Astrocyte of the spinal cord (primary cell): ENCODE measurements at regions not wholly inside any gene's neighbourhood (a gene's known extent, or its start where the extent isn't known, plus 50 kb on each side); places are given as distances from the start of the nearest gene placed in this dataset.

ENCODE experiments used
- DNase-seq: peaks from one replicate; pipeline ENCODE4 v3.0.0; 2011; ENCODE audit warnings: low read depth, low spot score
- H3K4me3 ChIP-seq: 2 replicates; pipeline ENCODE4 v1.5.1; 2011; ENCODE audit warnings: low read depth, mild to moderate bottlenecking, low read length, moderate library complexity
- in situ Hi-C: cut with HindIII; loops from 2 replicates; pipeline ENCODE4 v1.10.0; 2017; ENCODE audit warnings: low sequenced_read_pairs
- TF ChIP-seq, protein P1 (sequence below): IDR thresholded peaks from 2 replicates; pipeline ENCODE4 v1.5.1; 2012; ENCODE audit warnings: low read depth, mild to moderate bottlenecking, low read length, inconsistent platforms

DNA sequence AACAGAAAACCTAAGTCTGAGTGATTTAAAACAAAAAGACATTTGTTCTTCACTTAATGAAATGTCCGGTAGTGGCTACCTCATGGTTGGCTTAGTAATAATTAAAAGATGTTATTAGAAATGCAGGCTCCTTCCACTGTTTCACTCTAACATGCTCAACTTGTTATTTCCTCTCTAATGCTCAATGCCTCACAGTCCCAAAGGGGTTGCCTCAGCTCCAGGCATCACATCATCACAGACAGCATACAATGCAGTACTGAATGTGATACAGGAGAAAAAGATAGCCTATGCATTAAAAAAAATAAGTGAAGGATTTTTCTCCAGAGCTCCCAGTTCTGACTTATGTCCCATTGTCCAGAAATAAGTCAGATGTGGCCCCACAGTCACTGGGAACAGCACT is 1077.0 kb upstream of the TMEM132C start:
- H3K4me3 ChIP-seq, result no peak overlapping the region
- in situ Hi-C loops, result no loop called here
- DNase-seq, result no peak
- TF ChIP-seq, protein P1, sequence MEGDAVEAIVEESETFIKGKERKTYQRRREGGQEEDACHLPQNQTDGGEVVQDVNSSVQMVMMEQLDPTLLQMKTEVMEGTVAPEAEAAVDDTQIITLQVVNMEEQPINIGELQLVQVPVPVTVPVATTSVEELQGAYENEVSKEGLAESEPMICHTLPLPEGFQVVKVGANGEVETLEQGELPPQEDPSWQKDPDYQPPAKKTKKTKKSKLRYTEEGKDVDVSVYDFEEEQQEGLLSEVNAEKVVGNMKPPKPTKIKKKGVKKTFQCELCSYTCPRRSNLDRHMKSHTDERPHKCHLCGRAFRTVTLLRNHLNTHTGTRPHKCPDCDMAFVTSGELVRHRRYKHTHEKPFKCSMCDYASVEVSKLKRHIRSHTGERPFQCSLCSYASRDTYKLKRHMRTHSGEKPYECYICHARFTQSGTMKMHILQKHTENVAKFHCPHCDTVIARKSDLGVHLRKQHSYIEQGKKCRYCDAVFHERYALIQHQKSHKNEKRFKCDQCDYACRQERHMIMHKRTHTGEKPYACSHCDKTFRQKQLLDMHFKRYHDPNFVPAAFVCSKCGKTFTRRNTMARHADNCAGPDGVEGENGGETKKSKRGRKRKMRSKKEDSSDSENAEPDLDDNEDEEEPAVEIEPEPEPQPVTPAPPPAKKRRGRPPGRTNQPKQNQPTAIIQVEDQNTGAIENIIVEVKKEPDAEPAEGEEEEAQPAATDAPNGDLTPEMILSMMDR, result no peak

DNA sequence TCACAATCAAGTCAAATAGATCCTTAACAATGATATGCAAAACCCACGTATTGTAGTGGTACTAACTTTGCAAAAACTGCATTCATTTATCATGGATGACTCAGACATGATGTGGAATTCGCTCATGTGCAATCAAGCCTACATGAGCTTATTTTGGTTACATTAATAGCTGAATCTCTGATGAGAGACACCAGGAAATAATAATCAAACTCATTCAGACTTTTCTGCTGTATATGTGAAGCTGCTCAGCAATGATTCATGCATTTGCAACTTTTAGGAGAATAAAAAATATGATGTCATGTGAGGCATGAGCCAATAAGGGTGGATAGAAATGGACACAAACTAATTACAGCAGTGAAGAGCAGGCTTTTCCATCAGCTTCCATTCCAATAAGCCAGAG is 1075.8 kb upstream of the TMEM132C start:
- TF ChIP-seq, protein P1, result no peak
- in situ Hi-C loops, result no loop called here
- H3K4me3 ChIP-seq, result no peak overlapping the region
- peak; percentile 44 for DNase-seq

DNA sequence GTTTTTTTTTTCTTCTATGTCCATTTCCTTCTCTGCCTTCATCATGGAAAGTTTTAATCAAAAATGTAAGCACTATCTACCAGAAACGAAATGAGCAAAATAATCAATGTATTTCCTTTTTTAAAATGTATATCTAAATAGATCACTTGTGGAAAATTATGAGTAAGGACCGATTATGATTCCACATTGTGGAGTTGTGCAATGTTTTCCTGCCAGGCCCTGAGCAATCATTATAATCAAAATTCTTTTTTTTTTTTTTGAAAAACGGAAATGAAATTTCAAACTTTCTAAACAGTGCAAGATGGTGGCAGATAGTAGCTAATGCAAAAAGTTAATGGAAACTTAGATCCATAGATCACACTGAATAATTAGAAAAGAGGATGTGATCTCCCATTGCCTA is 1074.6 kb upstream of the TMEM132C start:
- in situ Hi-C loops, result no loop called here
- no peak overlapping the region for H3K4me3 ChIP-seq
- DNase-seq, result no peak
- TF ChIP-seq, protein P1, result no peak

DNA sequence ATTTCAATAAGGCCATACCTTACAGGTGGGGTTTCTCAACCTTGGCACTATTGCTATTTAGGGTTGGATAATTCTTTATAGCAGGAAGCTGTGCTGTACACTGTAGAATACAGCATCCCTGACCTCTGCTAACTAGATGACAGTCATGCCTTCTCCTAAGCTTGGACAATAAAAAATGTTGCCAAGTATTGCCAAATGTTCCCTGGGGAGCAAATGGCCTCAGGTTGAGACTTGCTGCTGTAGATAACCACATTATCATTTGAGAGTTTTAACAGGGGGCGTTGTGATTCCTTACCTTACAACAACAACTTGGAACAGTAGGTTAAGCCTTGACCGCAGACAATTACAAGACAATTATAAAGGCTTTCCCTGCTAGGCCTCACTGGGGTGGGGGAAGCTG is 1073.6 kb upstream of the TMEM132C start:
- in situ Hi-C loops, result no loop called here
- H3K4me3 ChIP-seq, result no peak overlapping the region
- DNase-seq, result no peak
- TF ChIP-seq, protein P1, result no peak

DNA sequence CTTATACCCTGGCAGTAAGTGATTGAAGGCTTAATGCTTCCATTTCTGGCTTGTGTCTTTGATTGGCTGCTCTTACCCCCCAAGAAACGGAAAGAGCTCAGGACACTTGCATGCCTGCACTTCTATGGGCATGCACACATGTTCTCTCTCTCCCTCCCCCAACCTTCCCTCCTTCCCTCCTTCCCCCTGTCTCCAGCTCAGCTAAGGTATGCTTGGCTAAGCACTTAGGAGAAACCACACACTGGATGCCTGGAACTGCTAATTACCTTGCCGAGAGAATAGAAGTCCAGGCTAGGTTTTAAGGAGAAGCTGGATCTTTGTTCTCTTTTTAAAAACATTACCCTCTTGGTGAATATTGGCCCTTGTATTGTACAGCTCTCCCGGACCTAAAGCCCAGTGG is 1072.8 kb upstream of the TMEM132C start:
- H3K4me3 ChIP-seq, result no peak overlapping the region
- peak; percentile 1 for DNase-seq
- TF ChIP-seq, protein P1, result no peak
- in situ Hi-C loops, result no loop called here

DNA sequence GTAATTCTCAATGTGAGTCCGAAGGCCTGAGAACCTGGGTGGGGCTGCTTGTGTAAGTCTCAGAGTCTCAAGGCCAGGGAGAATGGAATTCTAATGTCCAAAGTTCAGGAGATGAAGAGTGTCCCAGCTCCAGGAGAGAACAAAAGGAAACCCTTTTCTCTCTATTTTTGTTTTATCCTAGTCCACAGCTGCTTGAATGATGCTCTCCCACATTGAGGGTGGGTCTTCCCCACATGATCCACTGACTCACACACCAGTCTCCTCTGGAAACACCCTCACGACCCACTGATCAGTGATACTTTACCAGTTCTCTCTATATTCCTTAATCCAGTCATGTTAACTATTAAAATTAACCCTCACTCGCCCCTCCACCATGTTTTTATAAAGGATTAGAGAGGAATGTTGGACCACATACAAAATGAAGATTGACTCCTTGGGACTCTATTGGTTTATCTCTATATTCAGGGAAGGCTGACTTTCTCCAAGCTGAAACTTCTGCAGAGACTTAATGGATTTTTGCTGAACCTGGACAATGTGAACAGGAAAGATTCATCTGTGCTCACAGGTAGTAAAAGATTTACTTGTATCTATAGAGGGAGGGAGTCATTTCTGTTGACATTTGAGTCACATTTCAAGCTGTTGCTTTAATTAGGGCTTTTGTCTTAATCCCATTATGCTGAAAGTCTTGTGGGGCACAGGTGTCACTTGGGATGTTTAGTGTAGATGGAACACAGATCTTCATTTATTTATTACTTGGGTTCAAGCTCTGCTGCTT is 1061.0 kb upstream of the TMEM132C start:
- in situ Hi-C loops, result no loop called here
- no peak for DNase-seq
- TF ChIP-seq, protein P1, result no peak
- no peak overlapping the region for H3K4me3 ChIP-seq

DNA sequence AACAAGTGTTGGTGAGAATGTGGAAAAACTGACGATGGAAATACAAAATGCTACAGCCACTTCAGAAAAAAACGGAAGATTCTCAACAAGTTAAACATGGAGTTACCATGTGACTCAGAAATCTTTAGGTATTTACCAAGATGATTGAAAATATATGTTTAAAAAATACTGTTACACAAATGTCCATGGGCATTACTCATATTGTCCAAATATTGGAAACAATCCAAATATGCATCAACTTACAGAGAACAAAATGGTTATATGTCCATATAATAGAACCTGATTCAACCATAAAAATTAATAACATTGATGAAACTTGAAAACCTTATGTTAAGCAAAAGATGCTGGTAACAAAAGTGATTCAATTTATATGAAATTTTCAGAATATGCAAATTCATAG is 1057.7 kb upstream of the TMEM132C start:
- H3K4me3 ChIP-seq, result no peak overlapping the region
- TF ChIP-seq, protein P1, result no peak
- in situ Hi-C loops, result no loop called here
- DNase-seq, result no peak
